Stomach (tissue), 8 donors: ENCODE measurements at regions not wholly inside any gene's neighbourhood (a gene's known extent, or its start where the extent isn't known, plus 50 kb on each side); places are given as distances from the start of the nearest gene placed in this dataset.

Source experiments
- DNase-seq, 2 donors: peaks; one replicate each; pipeline versions ENCODE4 v3.0.0 to v3.0.0-alpha.2; 2013 to 2019
- H3K27ac ChIP-seq, 5 donors: fragments of 200-600 bp in 4 of 5; sonication (generic) in 4 of 5; one replicate each; pipeline ENCODE4 v1.5.1; 2013 to 2019; ENCODE audit warnings: mild to moderate bottlenecking in 1 of 5, moderate library complexity in 1 of 5
- H3K27me3 ChIP-seq, 3 donors: fragments of 200-600 bp; sonication (generic); one replicate each; pipeline ENCODE4 v1.5.1; 2017 to 2019; ENCODE audit warnings: mixed run types in 1 of 3
- H3K36me3 ChIP-seq, 4 donors: fragments of 200-600 bp; sonication (generic); 1 replicate in 3 of 4; 2 replicates in 1 of 4; pipeline ENCODE4 v1.5.1; 2016 to 2019
- H3K4me1 ChIP-seq, 4 donors: fragments of 200-600 bp; sonication (generic); one replicate each; pipeline ENCODE4 v1.5.1; 2016 to 2019
- H3K4me3 ChIP-seq, 4 donors: fragments of 200-600 bp; sonication (generic) in 3 of 4; one replicate each; pipeline ENCODE4 v1.5.1; 2016 to 2019; ENCODE audit warnings: mild to moderate bottlenecking in 1 of 4
- H3K9me3 ChIP-seq, 4 donors: fragments of 200-600 bp; sonication (generic); one replicate each; pipeline ENCODE4 v1.5.1; 2016 to 2019
- CTCF ChIP-seq, 7 experiments: fragments of 450-650 bp in 4 of 7; fragments of 200-600 bp in 3 of 7; sonication (generic) in 3 of 7; IDR thresholded peaks; one replicate each; pipeline ENCODE4 v1.5.1; 2016 to 2019; ENCODE audit warnings: antibody characterized with exemption in 7 of 7, control low read depth in 2 of 7, mild to moderate bottlenecking in 1 of 7
- EP300 ChIP-seq: sonication (generic); formaldehyde crosslinking; IDR thresholded peaks from one replicate; pipeline ENCODE4 v1.6.1; 2017; ENCODE audit warnings: antibody characterized with exemption
- POLR2A ChIP-seq, 4 donors: fragments of 450-650 bp; IDR thresholded peaks; one replicate each; pipeline ENCODE4 v1.6.1; 2016; ENCODE audit warnings: antibody characterized with exemption in 4 of 4, control low read depth in 2 of 4, mild to moderate bottlenecking in 1 of 4, moderate library complexity in 1 of 4
- POLR2AphosphoS5 ChIP-seq, 3 donors: sonication (generic); formaldehyde crosslinking; IDR thresholded peaks; one replicate each; pipeline ENCODE4 v1.6.1; 2016; ENCODE audit warnings: antibody characterized with exemption in 3 of 3
- WGBS, 5 donors: extraction: QIAGEN DNeasy Blood & Tissue Kit in 3 of 5; methylation state at CpG; one replicate each; pipeline versions ENCODE4 v1.1.5 to v1.1.7; 2013 to 2018; 5-methylcytosine and 5-hydroxymethylcytosine counted together
- intact Hi-C: fragments of 100-400 bp; cut with DNase I; formaldehyde crosslinking; loops from one replicate; pipeline ENCODE4 v1.15.1; 2023; ENCODE audit warnings: low total_unique reads
- donor health status: healthy with polysubstance abuse.
- donor health status: Bipolar disorder and iron deficiency.
- donor health status: healthy.

GRCh38 chr19:56991912-56992311, 127.9 kb upstream of the USP29 start:
- H3K27me3 ChIP-seq, result peaks cover 0 to 12% (median 0%) of the 10 kb centered on the region in 3 donors
- H3K9me3 ChIP-seq, result peaks cover 0 to 86% (median 41%) of the 10 kb centered on the region in 4 donors
- H3K27ac ChIP-seq, result no peak overlapping the region
- no peaks in the 10 kb centered on the region for H3K4me1 ChIP-seq
- peak in 1 of 2 donors; percentile 44 for DNase-seq
- intact Hi-C loops, result no loop called here
- no peak overlapping the region for H3K4me3 ChIP-seq
- TF ChIP-seq POLR2A (IDR thresholded peaks at IDR 0.05) (no peak), POLR2AphosphoS5 (IDR thresholded peaks at IDR 0.05) (no peak), CTCF (IDR thresholded peaks at IDR 0.05) (no peak), EP300 (no peak)
- 69 to 81% (median 75%) methylated on average over 7 of the region's 7 CpGs for WGBS, 5 donors
- H3K36me3 ChIP-seq, result no peaks in the 10 kb centered on the region

GRCh38 chr19:56993851-56994250, 125.9 kb upstream of the USP29 start:
- Histone ChIP-seq H3K4me1 (no peaks in the 10 kb centered on the region), H3K36me3 (no peaks in the 10 kb centered on the region), H3K27ac (no peak overlapping the region), H3K4me3 (no peak overlapping the region), H3K27me3 (no peaks in the 10 kb centered on the region), H3K9me3 (peaks cover 0 to 77% (median 36%) of the 10 kb centered on the region in 4 donors)
- 74 to 92% (median 82%) methylated on average over 8 of the region's 8 CpGs for whole genome bisulfite sequencing, 5 donors
- intact Hi-C loops, result no loop called here
- no peak for DNase-seq
- no peak for TF ChIP-seq CTCF (IDR thresholded peaks at IDR 0.05)
- TF ChIP-seq POLR2AphosphoS5 (IDR thresholded peaks at IDR 0.05), result no peak
- TF ChIP-seq POLR2A (IDR thresholded peaks at IDR 0.05), result no peak
- TF ChIP-seq EP300, result no peak

GRCh38 chr19:56994251-56995017, 125.4 kb upstream of the USP29 start:
- Histone ChIP-seq H3K36me3 (no peaks in the 10 kb centered on the region), H3K27me3 (no peaks in the 10 kb centered on the region), H3K27ac (no peak overlapping the region), H3K9me3 (peaks cover 0 to 74% (median 36%) of the 10 kb centered on the region in 4 donors), H3K4me3 (no peak overlapping the region), H3K4me1 (no peaks in the 10 kb centered on the region)
- DNase-seq, result no peak
- intact Hi-C loops, result no loop called here
- TF ChIP-seq CTCF (IDR thresholded peaks at IDR 0.05) (no peak), POLR2AphosphoS5 (IDR thresholded peaks at IDR 0.05) (no peak), EP300 (no peak), POLR2A (IDR thresholded peaks at IDR 0.05) (no peak)
- 65 to 77% (median 73%) methylated on average over 23 of the region's 23 CpGs for WGBS, 5 donors

GRCh38 chr19:56995303-56995702, 124.5 kb upstream of the USP29 start:
- H3K9me3 ChIP-seq, result peaks cover 0 to 68% (median 33%) of the 10 kb centered on the region in 4 donors
- H3K4me1 ChIP-seq, result no peaks in the 10 kb centered on the region
- H3K27ac ChIP-seq, result no peak overlapping the region
- WGBS, 5 donors, result 50 to 57% (median 55%) methylated on average over 9 of the region's 9 CpGs
- H3K27me3 ChIP-seq, result no peaks in the 10 kb centered on the region
- intact Hi-C loops, result no loop called here
- no peaks in the 10 kb centered on the region for H3K36me3 ChIP-seq
- DNase-seq, result peak in 1 of 2 donors; percentile 58
- H3K4me3 ChIP-seq, result no peak overlapping the region
- TF ChIP-seq POLR2A (IDR thresholded peaks at IDR 0.05) (no peak), EP300 (no peak)

- no peaks in the 10 kb centered on the region for H3K4me1 ChIP-seq
- intact Hi-C loops, result no loop called here
- H3K9me3 ChIP-seq, result peaks cover 0 to 64% (median 38%) of the 10 kb centered on the region in 4 donors
- H3K36me3 ChIP-seq, result no peaks in the 10 kb centered on the region
- WGBS, 5 donors, result 87 to 92% (median 88%) methylated on average over 19 of the region's 19 CpGs
- TF ChIP-seq CTCF (IDR thresholded peaks at IDR 0.05) (no peak), POLR2A (IDR thresholded peaks at IDR 0.05) (no peak), EP300 (no peak), POLR2AphosphoS5 (IDR thresholded peaks at IDR 0.05) (no peak)
- no peaks in the 10 kb centered on the region for H3K27me3 ChIP-seq
- no peak overlapping the region for H3K4me3 ChIP-seq
- no peak for DNase-seq
- no peak overlapping the region for H3K27ac ChIP-seq
Measured at GRCh38 chr19:57002195-57002601, 117.6 kb upstream of the USP29 start.
